Caco-2 (cell line): ENCODE measurements at regions not wholly inside any gene's neighbourhood (a gene's known extent, or its start where the extent isn't known, plus 50 kb on each side); places are given as distances from the start of the nearest gene placed in this dataset.

Experiments used
- BruUV-seq: library from RNA; stranded (reverse); fragments of 400-500 nt; replicated peaks from 2 replicates; lab custom pipeline; 2021; lab: Mats Ljungman, UMichigan
- CTCF ChIA-PET: fragments of 300-600 bp; sonication (Branson Sonifier 250); formaldehyde crosslinking; loops from one replicate; lab custom pipeline; 2022; ENCODE audit warnings: antibody characterized with exemption; lab: Charles Lee
- POLR2A ChIA-PET: fragments of 300-600 bp; sonication (Branson Sonifier 250); formaldehyde crosslinking; loops from one replicate; lab custom pipeline; 2022; ENCODE audit warnings: antibody characterized with exemption; lab: Charles Lee
- DNase-seq, 2 experiments: peaks; one replicate each; pipeline versions ENCODE4 v3.0.0 to v3.0.0-alpha.2; 2020 to 2022
- H3K27me3 ChIP-seq: replicated peaks from 2 replicates; pipeline ENCODE4 v1.6.0; 2011; ENCODE audit warnings: low read length; ENCODE audit not compliant: control insufficient read depth, insufficient read depth
- H3K36me3 ChIP-seq: 2 replicates; pipeline ENCODE4 v1.5.1; 2011; ENCODE audit warnings: low read length; ENCODE audit not compliant: control insufficient read depth, insufficient read depth
- H3K4me1 ChIP-seq: fragments of 250-450 bp; sonication (Bioruptor Pico); 2 replicates; pipeline ENCODE4 v1.5.1; 2020; ENCODE audit warnings: mild to moderate bottlenecking
- H3K4me3 ChIP-seq: 2 replicates; pipeline ENCODE4 v1.5.1; 2011; ENCODE audit warnings: low read depth, mild to moderate bottlenecking, control low read depth, low read length
- H3K9me3 ChIP-seq: fragments of 250-450 bp; sonication (Bioruptor Pico); 2 replicates; pipeline ENCODE4 v1.5.1; 2020; ENCODE audit warnings: mild to moderate bottlenecking, moderate library complexity
- H3K27ac Mint-ChIP-seq: one replicate; pipeline ENCODE4 v1.8.0; 2022; ENCODE audit warnings: mixed read lengths; ENCODE audit not compliant: unreplicated experiment
- H3K27me3 Mint-ChIP-seq: one replicate; pipeline ENCODE4 v1.8.0; 2022; ENCODE audit warnings: mixed read lengths; ENCODE audit not compliant: insufficient read depth, unreplicated experiment
- H3K36me3 Mint-ChIP-seq: one replicate; pipeline ENCODE4 v1.8.0; 2022; ENCODE audit warnings: mild to moderate bottlenecking, mixed read lengths; ENCODE audit not compliant: insufficient read depth, unreplicated experiment
- H3K4me1 Mint-ChIP-seq: one replicate; pipeline ENCODE4 v1.8.0; 2022; ENCODE audit warnings: low read depth, mixed read lengths; ENCODE audit not compliant: unreplicated experiment
- H3K4me3 Mint-ChIP-seq: one replicate; pipeline ENCODE4 v1.8.0; 2022; ENCODE audit warnings: mild to moderate bottlenecking, moderate library complexity, mixed read lengths; ENCODE audit not compliant: unreplicated experiment
- H3K9me3 Mint-ChIP-seq: one replicate; pipeline ENCODE4 v1.8.0; 2022; ENCODE audit warnings: mixed read lengths; ENCODE audit not compliant: unreplicated experiment
- intact Hi-C: fragments of 100-400 bp; cut with micrococcal nuclease; formaldehyde crosslinking; loops from one replicate; pipeline ENCODE4 v1.10.0; 2022; ENCODE audit not compliant: unreplicated experiment
- TF ChIP-seq, protein P1 (sequence below), 2 experiments: fragments of 200-600 bp in 1 of 2; IDR thresholded peaks; 1 replicate in 1 of 2; 2 replicates in 1 of 2; pipeline versions ENCODE4 v1.5.1 to v1.8.0; 2011 to 2022; ENCODE audit warnings: antibody characterized with exemption in 1 of 2, control low read depth in 1 of 2, inconsistent platforms in 1 of 2, low read depth in 1 of 2, low read length in 1 of 2, mild to moderate bottlenecking in 1 of 2, moderate library complexity in 1 of 2; ENCODE audit not compliant: insufficient read depth in 1 of 2, severe bottlenecking in 1 of 2, unreplicated experiment in 1 of 2

DNA sequence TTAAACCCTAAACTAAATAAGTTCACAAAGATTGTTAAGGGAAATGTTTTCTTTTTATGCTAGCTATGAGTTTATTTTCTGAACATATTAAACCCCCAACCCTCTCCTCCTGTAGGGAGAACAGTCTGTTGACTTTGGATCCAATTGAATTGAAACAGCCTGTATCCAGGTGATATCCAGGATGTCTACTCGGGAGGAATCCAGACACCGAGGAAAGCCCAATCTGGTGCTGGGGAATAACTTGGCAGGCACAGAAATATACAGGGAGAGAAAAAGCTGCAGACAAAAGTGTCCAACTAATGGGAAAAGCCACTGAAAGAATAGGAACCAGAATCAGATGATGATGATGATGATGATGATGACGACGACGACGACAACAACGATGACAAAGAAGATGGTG lies 93.9 kb upstream of the API5 start:
- Histone ChIP-seq H3K4me3 (no peak overlapping the region), H3K36me3 (no peaks in the 10 kb centered on the region), H3K4me1 (no peaks in the 10 kb centered on the region), H3K9me3 (no peaks in the 10 kb centered on the region), H3K27me3 (no peaks in the 10 kb centered on the region)
- Mint-ChIP-seq H3K27me3 (no peaks in the 10 kb centered on the region), H3K9me3 (no peaks in the 10 kb centered on the region), H3K4me1 (no peaks in the 10 kb centered on the region), H3K4me3 (no peak overlapping the region), H3K27ac (no peak overlapping the region), H3K36me3 (no peaks in the 10 kb centered on the region)
- intact Hi-C loops, result no loop called here
- TF ChIP-seq, protein P1, sequence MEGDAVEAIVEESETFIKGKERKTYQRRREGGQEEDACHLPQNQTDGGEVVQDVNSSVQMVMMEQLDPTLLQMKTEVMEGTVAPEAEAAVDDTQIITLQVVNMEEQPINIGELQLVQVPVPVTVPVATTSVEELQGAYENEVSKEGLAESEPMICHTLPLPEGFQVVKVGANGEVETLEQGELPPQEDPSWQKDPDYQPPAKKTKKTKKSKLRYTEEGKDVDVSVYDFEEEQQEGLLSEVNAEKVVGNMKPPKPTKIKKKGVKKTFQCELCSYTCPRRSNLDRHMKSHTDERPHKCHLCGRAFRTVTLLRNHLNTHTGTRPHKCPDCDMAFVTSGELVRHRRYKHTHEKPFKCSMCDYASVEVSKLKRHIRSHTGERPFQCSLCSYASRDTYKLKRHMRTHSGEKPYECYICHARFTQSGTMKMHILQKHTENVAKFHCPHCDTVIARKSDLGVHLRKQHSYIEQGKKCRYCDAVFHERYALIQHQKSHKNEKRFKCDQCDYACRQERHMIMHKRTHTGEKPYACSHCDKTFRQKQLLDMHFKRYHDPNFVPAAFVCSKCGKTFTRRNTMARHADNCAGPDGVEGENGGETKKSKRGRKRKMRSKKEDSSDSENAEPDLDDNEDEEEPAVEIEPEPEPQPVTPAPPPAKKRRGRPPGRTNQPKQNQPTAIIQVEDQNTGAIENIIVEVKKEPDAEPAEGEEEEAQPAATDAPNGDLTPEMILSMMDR (IDR thresholded peaks at IDR 0.05; ENCODE audit: insufficient read depth in 1 of 2, low read depth in 1 of 2, low read length in 1 of 2, severe bottlenecking in 1 of 2, unreplicated experiment in 1 of 2), result no peak
- DNase-seq, result no peak
- CTCF ChIA-PET, result no interaction called here
- POLR2A ChIA-PET, result no interaction called here
- no TSS peak for BruUV-seq

GRCh38 chr11:43222215-43222614 lies 89.6 kb upstream of the API5 start:
- Mint-ChIP-seq H3K4me3 (no peak overlapping the region), H3K27ac (no peak overlapping the region), H3K4me1 (no peaks in the 10 kb centered on the region), H3K27me3 (no peaks in the 10 kb centered on the region), H3K36me3 (no peaks in the 10 kb centered on the region), H3K9me3 (no peaks in the 10 kb centered on the region)
- Histone ChIP-seq H3K4me3 (no peak overlapping the region), H3K27me3 (no peaks in the 10 kb centered on the region), H3K9me3 (no peaks in the 10 kb centered on the region), H3K36me3 (no peaks in the 10 kb centered on the region), H3K4me1 (no peaks in the 10 kb centered on the region)
- ChIA-PET CTCF (no interaction called here), POLR2A (no interaction called here)
- intact Hi-C loops, result no loop called here
- TF ChIP-seq, protein P1 (IDR thresholded peaks at IDR 0.05; ENCODE audit: insufficient read depth in 1 of 2, low read depth in 1 of 2, low read length in 1 of 2, severe bottlenecking in 1 of 2, unreplicated experiment in 1 of 2), result no peak
- DNase-seq, result no peak
- no TSS peak for BruUV-seq

DNA sequence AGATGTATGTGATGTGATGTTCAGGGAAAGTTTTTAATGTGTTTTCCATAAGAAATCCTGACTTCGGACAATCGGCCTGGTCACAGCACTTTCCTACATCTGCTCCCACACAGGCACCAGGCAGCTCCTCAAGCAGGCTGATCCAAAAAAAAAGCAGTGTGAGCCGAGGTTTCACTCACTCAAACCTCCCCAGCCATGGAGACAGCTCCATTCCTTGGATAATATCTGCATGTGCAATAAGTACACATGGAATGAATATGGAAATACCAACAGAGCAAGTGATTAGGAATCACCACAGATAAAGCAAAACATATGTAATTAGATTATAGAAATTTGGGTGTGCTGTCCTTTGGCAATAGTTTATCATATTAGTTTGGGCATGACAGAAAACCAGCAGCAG lies 88.8 kb upstream of the API5 start:
- BruUV-seq, result no TSS peak
- no peaks in the 10 kb centered on the region for H3K27me3 ChIP-seq
- ChIA-PET POLR2A (no interaction called here), CTCF (no interaction called here)
- Mint-ChIP-seq H3K4me3 (no peak overlapping the region), H3K27ac (no peak overlapping the region), H3K4me1 (no peaks in the 10 kb centered on the region), H3K36me3 (no peaks in the 10 kb centered on the region), H3K27me3 (no peaks in the 10 kb centered on the region), H3K9me3 (no peaks in the 10 kb centered on the region)
- no peak for DNase-seq
- no peak overlapping the region for H3K4me3 ChIP-seq
- no peaks in the 10 kb centered on the region for H3K4me1 ChIP-seq
- intact Hi-C loops, result no loop called here
- TF ChIP-seq, protein P1 (IDR thresholded peaks at IDR 0.05; ENCODE audit: insufficient read depth in 1 of 2, low read depth in 1 of 2, low read length in 1 of 2, severe bottlenecking in 1 of 2, unreplicated experiment in 1 of 2), result no peak
- H3K9me3 ChIP-seq, result no peaks in the 10 kb centered on the region
- H3K36me3 ChIP-seq, result no peaks in the 10 kb centered on the region
